NCI-H526 (cell line): ENCODE measurements at regions not wholly inside any gene's neighbourhood (a gene's known extent, or its start where the extent isn't known, plus 50 kb on each side); places are given as distances from the start of the nearest gene placed in this dataset.

Experiments used
- DNase-seq, 2 experiments: peaks; one replicate each; lab custom pipeline; 2025; lab: John Stamatoyannopoulos, UW

GRCh38 chr6:48240287-48240686 is 129.3 kb upstream of the PTCHD4 start:
- DNase-seq, result no peak

GRCh38 chr6:48236375-48236774 is 125.4 kb upstream of the PTCHD4 start:
- DNase-seq, result no peak

GRCh38 chr6:48233063-48233462 is 122.1 kb upstream of the PTCHD4 start:
- DNase-seq, result no peak

- no peak for DNase-seq
These were observed 118.8 kb upstream of the PTCHD4 start for GRCh38 chr6:48229841-48230240.

GRCh38 chr6:48222241-48222640 is 111.2 kb upstream of the PTCHD4 start:
- DNase-seq, result no peak

GRCh38 chr6:48213076-48213788 is 102.2 kb upstream of the PTCHD4 start:
- no peak for DNase-seq

- DNase-seq, result no peak
These were observed 101.5 kb upstream of the PTCHD4 start for GRCh38 chr6:48212501-48212900.

- peak; percentile 7 to 44 for DNase-seq
These were observed 95.1 kb upstream of the PTCHD4 start for GRCh38 chr6:48206091-48206490.

GRCh38 chr6:48200869-48201390 is 89.9 kb upstream of the PTCHD4 start:
- DNase-seq, result no peak

GRCh38 chr6:48199499-48199898 is 88.5 kb upstream of the PTCHD4 start:
- DNase-seq, result no peak

GRCh38 chr6:48197941-48198340 is 86.9 kb upstream of the PTCHD4 start:
- DNase-seq, result no peak

GRCh38 chr6:48194596-48195295 is 83.7 kb upstream of the PTCHD4 start:
- no peak for DNase-seq

GRCh38 chr6:48188158-48188557 is 77.2 kb upstream of the PTCHD4 start:
- DNase-seq, result no peak

- no peak for DNase-seq
These were observed 75.7 kb upstream of the PTCHD4 start for GRCh38 chr6:48186746-48187145.

- no peak for DNase-seq
These were observed 73.7 kb upstream of the PTCHD4 start for GRCh38 chr6:48184648-48185047.

GRCh38 chr6:48183811-48184605 is 73.0 kb upstream of the PTCHD4 start:
- DNase-seq, result no peak

GRCh38 chr6:48183178-48183577 is 72.2 kb upstream of the PTCHD4 start:
- no peak for DNase-seq

GRCh38 chr6:48178700-48179099 is 67.7 kb upstream of the PTCHD4 start:
- DNase-seq, result no peak

GRCh38 chr6:48177786-48178185 is 66.8 kb upstream of the PTCHD4 start:
- no peak for DNase-seq

GRCh38 chr6:48176645-48177308 is 65.8 kb upstream of the PTCHD4 start:
- DNase-seq, result no peak

- peak in 1 of 2 experiments; percentile 26 for DNase-seq
These were observed 58.6 kb upstream of the PTCHD4 start for GRCh38 chr6:48169635-48170034.
